ENCODE measurements at regions not wholly inside any gene's neighbourhood (a gene's known extent, or its start where the extent isn't known, plus 50 kb on each side); places are given as distances from the start of the nearest gene placed in this dataset.

DNA sequence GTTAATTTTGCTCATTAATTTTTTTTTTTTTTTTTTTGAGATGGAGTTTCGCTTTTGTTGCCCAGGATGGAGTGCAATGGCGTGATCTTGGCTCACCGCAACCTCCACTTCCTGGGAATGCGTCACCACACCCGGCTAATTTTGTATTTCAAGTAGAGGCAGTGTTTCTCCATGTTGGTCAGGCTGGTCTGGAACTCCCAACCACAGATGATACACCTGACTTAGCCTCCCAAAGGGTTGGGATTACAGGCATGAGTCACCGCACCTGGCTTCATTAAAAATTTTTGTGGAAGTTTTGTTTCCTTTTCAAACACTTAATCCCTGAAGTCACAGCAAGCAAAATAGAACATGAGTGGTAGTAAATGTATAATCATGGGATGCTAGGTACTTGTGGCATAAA lies 857.2 kb upstream of the PHF14 start:
- no peak overlapping the region for H3K4me2 ChIP-seq (ENCODE audit: insufficient read depth, insufficient read length, low read length)
- no peak overlapping the region for H3T11ph ChIP-seq (ENCODE audit: low read length)
- no peak overlapping the region for H2BK15ac ChIP-seq (ENCODE audit: low read depth, low read length)
- no peaks in the 10 kb centered on the region for H3K27me3 Mint-ChIP-seq (ENCODE audit: low read depth)
- no peak overlapping the region for H3K27ac ChIP-seq (ENCODE audit: insufficient read length, low read depth, low read length)
- H3K9me3 ChIP-seq (ENCODE audit: control insufficient read depth, low read depth, low read length) = no peaks in the 10 kb centered on the region
- H3K56ac ChIP-seq (ENCODE audit: insufficient read length, low read depth, low read length) = no peak overlapping the region
- H3K4me1 ChIP-seq (ENCODE audit: insufficient read depth, low read length) = no peaks in the 10 kb centered on the region
- H3K4ac ChIP-seq (ENCODE audit: low read depth, low read length) = no peak overlapping the region
- H3K18ac ChIP-seq (ENCODE audit: insufficient read length, low read depth, low read length) = no peak overlapping the region
- no peaks in the 10 kb centered on the region for H4K20me1 ChIP-seq (ENCODE audit: control insufficient read depth, insufficient read depth, insufficient read length)
- no peaks in the 10 kb centered on the region for H3K79me2 ChIP-seq (ENCODE audit: insufficient read depth, low read length)
- H3K79me1 ChIP-seq (ENCODE audit: insufficient read depth, low read depth, low read length, poor library complexity, severe bottlenecking) = no peaks in the 10 kb centered on the region
- H3K23ac ChIP-seq (ENCODE audit: insufficient read length, low read depth, low read length) = no peak overlapping the region
- no peak overlapping the region for H3K9ac ChIP-seq (ENCODE audit: extremely low read depth, insufficient read length, low read length)
- no peak overlapping the region for H2BK5ac ChIP-seq (ENCODE audit: insufficient read length, low read length)
- no peak overlapping the region for H2BK20ac ChIP-seq (ENCODE audit: low read depth, low read length, poor library complexity, severe bottlenecking)
- no peak overlapping the region for H3K27ac Mint-ChIP-seq
- no peak overlapping the region for H2AFZ ChIP-seq (ENCODE audit: low read length)
- no peak overlapping the region for H3K4me3 Mint-ChIP-seq
- no peak overlapping the region for H2AK5ac ChIP-seq (ENCODE audit: insufficient read length, low read length)
- H2BK12ac ChIP-seq (ENCODE audit: insufficient read length, low read depth, low read length) = no peak overlapping the region
- TF ChIP-seq, protein P1, sequence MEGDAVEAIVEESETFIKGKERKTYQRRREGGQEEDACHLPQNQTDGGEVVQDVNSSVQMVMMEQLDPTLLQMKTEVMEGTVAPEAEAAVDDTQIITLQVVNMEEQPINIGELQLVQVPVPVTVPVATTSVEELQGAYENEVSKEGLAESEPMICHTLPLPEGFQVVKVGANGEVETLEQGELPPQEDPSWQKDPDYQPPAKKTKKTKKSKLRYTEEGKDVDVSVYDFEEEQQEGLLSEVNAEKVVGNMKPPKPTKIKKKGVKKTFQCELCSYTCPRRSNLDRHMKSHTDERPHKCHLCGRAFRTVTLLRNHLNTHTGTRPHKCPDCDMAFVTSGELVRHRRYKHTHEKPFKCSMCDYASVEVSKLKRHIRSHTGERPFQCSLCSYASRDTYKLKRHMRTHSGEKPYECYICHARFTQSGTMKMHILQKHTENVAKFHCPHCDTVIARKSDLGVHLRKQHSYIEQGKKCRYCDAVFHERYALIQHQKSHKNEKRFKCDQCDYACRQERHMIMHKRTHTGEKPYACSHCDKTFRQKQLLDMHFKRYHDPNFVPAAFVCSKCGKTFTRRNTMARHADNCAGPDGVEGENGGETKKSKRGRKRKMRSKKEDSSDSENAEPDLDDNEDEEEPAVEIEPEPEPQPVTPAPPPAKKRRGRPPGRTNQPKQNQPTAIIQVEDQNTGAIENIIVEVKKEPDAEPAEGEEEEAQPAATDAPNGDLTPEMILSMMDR (conservative IDR thresholded peaks at IDR 0.05) = no peak
- H3K14ac ChIP-seq (ENCODE audit: insufficient read depth, low read length) = no peak overlapping the region
- no peak for DNase-seq
- no peaks in the 10 kb centered on the region for H3K23me2 ChIP-seq (ENCODE audit: insufficient read length, low read depth, low read length, poor library complexity, severe bottlenecking)
- H4K5ac ChIP-seq (ENCODE audit: insufficient read length, low read depth, low read length) = no peak overlapping the region
- no peak overlapping the region for H2BK120ac ChIP-seq (ENCODE audit: low read depth, low read length, poor library complexity, severe bottlenecking)
- no peaks in the 10 kb centered on the region for H3K27me3 ChIP-seq (ENCODE audit: insufficient read depth, low read length)
- H3K4me1 Mint-ChIP-seq = peaks cover 5 to 6% of the 10 kb centered on the region in 2 experiments
- no peak overlapping the region for H4K8ac ChIP-seq (replicated peaks; ENCODE audit: insufficient read length, low read depth, low read length)
- no peaks in the 10 kb centered on the region for H3K36me3 Mint-ChIP-seq (ENCODE audit: insufficient read depth in 1 of 3, low read depth in 3 of 3)
- no peak overlapping the region for H4K91ac ChIP-seq (ENCODE audit: insufficient read length, low read depth, low read length)
- no CpG with 5 or more reads among the region's 6 CpGs for WGBS (ENCODE audit: extremely low coverage, insufficient read length, low lambda C conversion rate)
- H3K9me3 Mint-ChIP-seq = no peaks in the 10 kb centered on the region; a peak in 1 of 5 replicates

All from H9 (cell line).